Choroid plexus epithelial cell (primary cell): ENCODE measurements at regions not wholly inside any gene's neighbourhood (a gene's known extent, or its start where the extent isn't known, plus 50 kb on each side); places are given as distances from the start of the nearest gene placed in this dataset.

Experiments
- DNase-seq: peaks from one replicate; pipeline ENCODE4 v3.0.0-alpha.2; 2010; ENCODE audit warnings: low read depth
- H3K4me3 ChIP-seq: 2 replicates; pipeline ENCODE4 v1.5.1; 2011; ENCODE audit warnings: low read depth, mild to moderate bottlenecking, control low read depth, low read length, moderate library complexity
- CTCF ChIP-seq: conservative IDR thresholded peaks from 2 replicates; pipeline ENCODE4 v1.5.1; 2011; ENCODE audit warnings: low read depth, mild to moderate bottlenecking, control low read depth, inconsistent platforms, low read length, moderate library complexity

DNA sequence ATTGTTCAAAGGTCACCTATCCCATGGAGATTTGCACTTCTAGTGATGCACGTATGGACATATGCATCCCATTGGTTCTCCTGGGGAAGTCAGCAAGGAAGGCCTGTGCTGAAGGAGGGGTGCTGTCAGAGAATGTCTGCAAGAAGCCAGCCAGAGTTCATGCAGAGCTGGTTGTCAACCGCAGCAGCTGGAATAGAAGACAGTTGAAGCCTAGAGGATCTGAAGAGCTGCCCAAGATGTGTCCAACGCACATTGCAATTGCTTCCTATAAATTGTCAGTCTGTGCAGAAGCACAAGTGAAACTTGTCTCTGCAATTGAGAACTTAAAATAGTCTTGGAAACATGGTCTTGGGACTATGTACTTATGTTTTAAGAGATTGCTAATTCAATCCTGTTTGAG, 82.1 kb upstream of the CNTNAP4 start:
- no peak for TF ChIP-seq CTCF
- no peak for DNase-seq
- no peak overlapping the region for H3K4me3 ChIP-seq

GRCh38 chr16:76195648-76196047, 81.6 kb upstream of the CNTNAP4 start:
- no peak for DNase-seq
- H3K4me3 ChIP-seq: no peak overlapping the region
- no peak for TF ChIP-seq CTCF

- TF ChIP-seq CTCF: no peak
- DNase-seq: no peak
- H3K4me3 ChIP-seq: no peak overlapping the region
These were observed 79.3 kb upstream of the CNTNAP4 start for GRCh38 chr16:76197900-76198299.

DNA sequence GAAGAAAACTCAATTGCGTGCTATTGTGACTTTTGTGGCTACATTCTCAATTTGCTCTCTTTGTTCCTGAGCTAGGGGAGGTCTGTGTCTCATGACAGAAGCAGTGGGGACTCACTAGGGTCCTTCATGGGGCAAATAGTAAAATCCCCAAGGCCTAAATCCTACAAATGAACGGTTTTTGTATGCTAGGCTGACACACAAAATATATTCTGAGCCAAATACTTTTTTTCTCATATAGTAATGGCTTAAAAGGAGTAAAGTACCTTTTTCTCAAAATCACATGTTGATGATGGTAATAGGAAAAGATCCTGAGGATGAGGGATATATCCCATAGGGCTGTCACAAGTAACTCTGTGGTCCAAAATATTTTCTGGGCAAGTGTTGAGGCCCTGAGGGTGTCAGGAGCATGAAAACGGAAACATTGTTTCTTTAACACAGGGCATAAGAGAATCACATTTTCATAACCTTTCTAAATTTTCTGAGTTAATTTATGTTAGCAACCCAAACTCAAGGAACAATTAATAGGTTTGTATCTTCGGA, 77.5 kb upstream of the CNTNAP4 start:
- TF ChIP-seq CTCF: no peak
- no peak for DNase-seq
- no peak overlapping the region for H3K4me3 ChIP-seq

- DNase-seq: no peak
- no peak for TF ChIP-seq CTCF
- no peak overlapping the region for H3K4me3 ChIP-seq
These were observed 75.8 kb upstream of the CNTNAP4 start for GRCh38 chr16:76201385-76201784.

- no peak for TF ChIP-seq CTCF
- DNase-seq: no peak
- no peak overlapping the region for H3K4me3 ChIP-seq
These were observed 73.0 kb upstream of the CNTNAP4 start for GRCh38 chr16:76204249-76204648.

- DNase-seq: no peak
- TF ChIP-seq CTCF: no peak
- H3K4me3 ChIP-seq: no peak overlapping the region
These were observed 69.9 kb upstream of the CNTNAP4 start for GRCh38 chr16:76207270-76207669.
